ENCODE measurements at regions not wholly inside any gene's neighbourhood (a gene's known extent, or its start where the extent isn't known, plus 50 kb on each side); places are given as distances from the start of the nearest gene placed in this dataset.

DNA sequence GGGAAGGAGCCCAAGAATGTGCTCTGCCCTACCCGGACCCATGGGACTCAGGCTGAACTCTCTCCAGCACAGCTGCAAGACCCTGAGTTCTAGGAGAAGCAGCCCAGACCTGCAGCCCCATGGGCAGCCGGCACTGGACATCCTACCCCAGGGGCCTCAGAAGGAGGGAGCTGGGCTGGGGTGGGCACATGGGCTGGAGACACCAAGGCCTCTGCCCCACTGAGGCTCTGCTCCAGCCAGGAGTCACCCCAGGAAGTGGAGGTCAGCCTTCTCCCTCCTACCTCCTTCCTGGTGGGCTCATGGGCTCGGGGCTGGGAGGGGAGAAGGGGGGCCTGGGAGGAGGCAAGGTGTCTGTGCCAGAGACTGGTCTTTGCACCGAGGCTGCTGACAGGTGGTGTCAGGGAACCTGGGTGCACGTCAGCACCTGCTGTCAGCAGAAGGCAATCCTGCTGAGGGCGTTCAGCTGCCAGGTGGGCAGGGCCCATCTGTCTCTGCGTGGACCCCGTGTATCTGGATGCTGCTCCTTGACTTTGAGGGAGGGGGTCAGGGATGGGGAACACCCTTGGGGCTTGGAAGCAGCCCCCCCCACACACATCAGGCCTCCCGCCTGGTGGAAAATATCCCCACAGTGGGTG, 95.2 kb downstream of the PDGFA start:
- no peak for DNase-seq (ENCODE audit: low read depth)

GRCh38 chr7:424961-425793, 94.5 kb downstream of the PDGFA start:
- DNase-seq (ENCODE audit: low read depth) = no peak

- DNase-seq (ENCODE audit: low read depth) = no peak
These were observed 93.9 kb downstream of the PDGFA start for GRCh38 chr7:425794-426188.

GRCh38 chr7:426510-426909, 93.1 kb downstream of the PDGFA start:
- DNase-seq (ENCODE audit: low read depth) = no peak

DNA sequence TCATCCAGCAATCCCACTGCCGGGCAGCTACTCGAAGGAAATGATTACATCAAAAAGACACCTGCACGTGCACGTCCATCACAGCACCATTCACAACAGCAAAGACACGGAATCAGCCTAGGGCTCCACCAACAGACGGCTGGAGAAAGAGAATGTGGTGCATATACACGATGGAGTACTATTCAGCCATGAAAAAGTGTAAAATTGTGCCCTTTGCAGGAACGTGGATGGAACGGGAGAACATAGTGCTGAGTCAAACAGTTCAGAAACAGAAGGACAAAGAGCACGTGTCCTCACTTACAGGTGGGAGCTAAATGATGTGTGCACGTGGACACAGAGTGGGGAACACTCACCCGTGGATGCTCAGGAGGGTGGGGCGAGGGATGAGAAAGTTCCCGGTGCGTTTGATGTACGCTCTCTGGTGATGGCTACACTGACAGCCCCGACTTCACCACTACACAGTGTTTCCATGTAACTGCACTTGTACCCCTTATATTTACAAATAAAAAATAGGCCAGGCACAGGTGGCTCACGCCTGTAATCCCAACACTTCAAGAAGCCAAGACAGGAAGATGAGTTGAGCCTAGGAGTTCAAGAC, 92.0 kb downstream of the PDGFA start:
- DNase-seq (ENCODE audit: low read depth) = no peak

DNA sequence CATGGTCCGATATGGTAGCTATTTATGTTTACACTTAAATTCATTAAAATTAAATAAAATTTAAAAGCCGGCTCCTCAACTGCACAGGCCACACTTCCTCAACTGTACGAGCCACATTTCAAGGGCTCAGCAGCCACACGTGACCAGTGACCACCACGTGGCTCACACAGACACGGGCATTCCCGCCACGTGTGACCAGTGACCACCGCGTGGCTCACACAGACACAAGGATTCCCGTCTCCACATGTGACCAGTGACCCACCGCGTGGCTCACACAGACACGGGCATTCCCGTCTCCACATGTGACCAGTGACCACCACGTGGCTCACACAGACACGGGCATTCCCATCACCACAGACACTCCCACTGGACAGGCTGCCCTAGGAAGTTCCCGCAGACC, 91.3 kb downstream of the PDGFA start:
- DNase-seq (ENCODE audit: low read depth) = no peak

GRCh38 chr7:428927-429827, 90.5 kb downstream of the PDGFA start:
- DNase-seq (ENCODE audit: low read depth) = no peak

- no peak for DNase-seq (ENCODE audit: low read depth)
These were observed 89.8 kb downstream of the PDGFA start for GRCh38 chr7:429828-430180.

DNA sequence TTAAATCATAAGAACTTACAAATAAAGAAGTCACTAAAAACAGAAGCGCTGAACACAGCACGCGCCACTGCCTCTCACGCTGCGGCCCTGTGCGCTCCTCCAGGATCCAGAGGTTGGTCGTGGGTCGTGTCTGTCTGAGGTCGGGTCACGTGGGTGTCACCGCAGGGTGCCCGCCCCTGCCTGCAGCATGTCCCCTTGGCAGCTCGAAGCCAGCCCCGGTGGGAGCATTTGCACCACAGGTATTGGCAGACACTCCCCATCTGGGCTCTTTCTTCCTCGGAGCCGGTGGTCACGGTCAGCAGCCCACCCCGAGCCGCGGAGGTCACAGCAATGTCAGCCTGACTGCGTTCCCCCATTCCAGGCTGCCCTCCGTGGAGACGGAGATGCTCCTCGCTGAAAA, 88.6 kb downstream of the PDGFA start:
- no peak for DNase-seq (ENCODE audit: low read depth)

DNA sequence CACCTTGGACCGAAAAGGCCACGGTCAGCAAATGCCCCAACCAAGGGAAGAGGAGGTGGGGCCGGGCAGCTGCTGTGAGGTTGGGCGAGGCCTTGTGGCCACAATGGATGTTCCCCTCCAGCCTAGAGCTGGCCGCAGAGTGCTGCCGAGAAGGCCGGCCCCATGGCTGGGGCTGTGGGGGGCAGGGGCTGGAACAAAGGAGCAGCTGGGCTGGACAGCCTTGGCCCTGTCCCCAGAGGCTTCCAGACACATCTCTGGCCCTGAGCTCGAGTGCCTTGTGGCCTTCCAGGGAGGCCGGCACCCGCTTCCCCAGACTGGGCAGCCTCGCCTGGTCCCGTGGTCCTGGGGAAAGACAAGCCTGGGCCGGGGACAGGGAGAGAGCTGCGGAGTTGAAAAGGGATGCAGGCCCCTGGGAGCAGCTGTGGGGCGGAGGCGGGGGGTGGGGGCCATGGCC, 88.0 kb downstream of the PDGFA start:
- no peak for DNase-seq (ENCODE audit: low read depth)

DNA sequence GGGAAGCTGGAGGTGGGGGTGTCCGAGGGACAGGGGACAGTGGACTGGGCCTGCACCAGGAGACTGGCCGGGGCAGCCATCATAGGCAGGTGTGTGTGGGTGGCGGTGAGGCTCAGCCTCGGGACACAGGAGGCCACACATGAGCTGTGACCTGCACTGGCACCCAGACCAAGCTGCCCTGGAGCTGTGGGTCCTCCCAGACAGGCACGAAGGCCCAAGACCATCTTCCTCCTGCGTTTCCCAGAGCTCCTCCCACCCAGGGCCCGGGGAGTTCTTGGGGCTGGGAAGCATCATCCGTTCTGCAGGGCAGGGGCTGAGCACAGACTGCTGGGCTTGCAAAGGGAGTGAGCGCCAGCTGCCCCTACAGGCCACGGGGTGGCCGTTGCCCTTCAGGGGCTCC, 87.4 kb downstream of the PDGFA start:
- DNase-seq (ENCODE audit: low read depth) = no peak

- no peak for DNase-seq (ENCODE audit: low read depth)
These were observed 86.7 kb downstream of the PDGFA start for GRCh38 chr7:432933-433332.

GRCh38 chr7:433558-433957, 86.1 kb downstream of the PDGFA start:
- DNase-seq (ENCODE audit: low read depth) = no peak

- no peak for DNase-seq (ENCODE audit: low read depth)
These were observed 84.6 kb downstream of the PDGFA start for GRCh38 chr7:434891-435629.

GRCh38 chr7:435630-436366, 83.8 kb downstream of the PDGFA start:
- DNase-seq (ENCODE audit: low read depth) = no peak

DNA sequence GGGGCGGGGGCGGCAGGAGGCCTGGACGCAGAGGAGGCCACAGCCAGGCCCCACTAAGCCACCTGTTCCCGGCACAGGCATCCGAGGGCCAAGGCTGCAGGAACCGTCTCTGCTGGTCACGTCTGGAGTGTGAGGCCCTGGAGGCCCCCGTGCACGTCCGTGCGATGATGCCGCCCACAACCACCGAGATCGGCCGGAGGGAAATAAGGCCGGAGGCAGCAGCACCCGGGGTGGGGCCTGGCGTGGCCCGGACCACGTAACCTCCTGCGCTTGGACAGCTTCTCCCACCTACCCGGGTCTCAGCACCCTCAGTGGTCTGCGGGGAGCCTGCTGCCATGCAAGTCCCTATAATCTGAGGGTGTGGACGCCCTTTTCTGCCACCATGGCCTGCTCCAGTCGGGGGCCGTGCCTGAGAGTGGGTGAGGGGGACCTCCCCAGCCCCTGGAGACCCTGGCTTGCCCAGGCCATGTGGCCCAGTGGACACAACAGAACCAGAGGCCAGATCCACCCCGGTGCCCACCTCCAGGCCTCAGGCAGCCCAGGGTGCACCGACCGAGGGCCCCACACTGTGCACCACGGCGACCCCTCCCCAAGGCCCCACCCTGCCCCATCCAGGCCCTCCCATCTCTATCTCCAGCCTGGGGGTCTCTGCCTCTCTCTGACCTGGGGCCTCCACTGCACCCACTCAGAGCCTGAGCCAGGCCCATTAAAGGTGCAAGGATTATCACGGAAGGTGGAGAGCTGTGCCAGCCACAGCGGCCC, 83.1 kb downstream of the PDGFA start:
- no peak for DNase-seq (ENCODE audit: low read depth)

GRCh38 chr7:437329-438251, 82.1 kb downstream of the PDGFA start:
- DNase-seq (ENCODE audit: low read depth) = no peak

- no peak for DNase-seq (ENCODE audit: low read depth)
These were observed 81.3 kb downstream of the PDGFA start for GRCh38 chr7:438361-438760.

- no peak for DNase-seq (ENCODE audit: low read depth)
These were observed 80.7 kb downstream of the PDGFA start for GRCh38 chr7:438916-439315.
